ENCODE measurements at regions not wholly inside any gene's neighbourhood (a gene's known extent, or its start where the extent isn't known, plus 50 kb on each side); places are given as distances from the start of the nearest gene placed in this dataset.
"Not testable (repeated sequence)": the region's sequence is repeated elsewhere in the genome, so short reads cannot be mapped to it uniquely, and the experiment has no call there.

DNA sequence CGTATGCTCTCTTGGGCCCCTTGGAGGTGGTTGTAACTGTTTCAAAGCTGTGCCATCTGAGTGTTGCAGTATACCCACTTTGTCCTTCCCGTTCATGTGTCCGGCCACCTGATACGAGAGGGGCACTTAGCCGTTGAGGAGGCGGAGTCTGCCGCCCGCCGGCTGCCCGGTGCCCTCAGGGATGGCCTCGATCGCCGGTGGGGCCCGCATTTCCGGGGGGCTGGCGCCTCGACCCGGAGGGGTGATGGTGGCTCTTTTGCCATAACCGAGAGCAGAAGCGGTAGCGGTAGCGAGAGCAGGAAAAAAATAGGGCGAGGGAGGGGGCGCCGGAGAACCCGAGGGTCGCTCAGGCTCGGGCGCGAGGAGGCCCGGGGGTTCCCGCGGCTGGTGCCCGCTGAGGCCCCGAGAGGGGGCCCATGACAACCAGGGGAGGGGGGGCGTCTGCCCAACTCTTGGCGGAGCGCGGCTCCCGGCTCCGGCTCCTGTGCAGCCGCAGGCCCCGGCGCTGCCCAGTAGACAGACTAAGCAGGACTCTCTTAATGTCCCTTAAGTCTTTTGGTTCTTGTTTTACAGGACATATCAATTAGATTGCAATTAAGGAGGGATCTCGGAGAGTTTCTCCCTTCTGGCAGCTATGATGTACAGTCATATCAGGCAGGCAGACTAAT, 342.7 kb upstream of the SGCG start:
- no peak for DNase-seq (ENCODE audit: low read depth)

DNA sequence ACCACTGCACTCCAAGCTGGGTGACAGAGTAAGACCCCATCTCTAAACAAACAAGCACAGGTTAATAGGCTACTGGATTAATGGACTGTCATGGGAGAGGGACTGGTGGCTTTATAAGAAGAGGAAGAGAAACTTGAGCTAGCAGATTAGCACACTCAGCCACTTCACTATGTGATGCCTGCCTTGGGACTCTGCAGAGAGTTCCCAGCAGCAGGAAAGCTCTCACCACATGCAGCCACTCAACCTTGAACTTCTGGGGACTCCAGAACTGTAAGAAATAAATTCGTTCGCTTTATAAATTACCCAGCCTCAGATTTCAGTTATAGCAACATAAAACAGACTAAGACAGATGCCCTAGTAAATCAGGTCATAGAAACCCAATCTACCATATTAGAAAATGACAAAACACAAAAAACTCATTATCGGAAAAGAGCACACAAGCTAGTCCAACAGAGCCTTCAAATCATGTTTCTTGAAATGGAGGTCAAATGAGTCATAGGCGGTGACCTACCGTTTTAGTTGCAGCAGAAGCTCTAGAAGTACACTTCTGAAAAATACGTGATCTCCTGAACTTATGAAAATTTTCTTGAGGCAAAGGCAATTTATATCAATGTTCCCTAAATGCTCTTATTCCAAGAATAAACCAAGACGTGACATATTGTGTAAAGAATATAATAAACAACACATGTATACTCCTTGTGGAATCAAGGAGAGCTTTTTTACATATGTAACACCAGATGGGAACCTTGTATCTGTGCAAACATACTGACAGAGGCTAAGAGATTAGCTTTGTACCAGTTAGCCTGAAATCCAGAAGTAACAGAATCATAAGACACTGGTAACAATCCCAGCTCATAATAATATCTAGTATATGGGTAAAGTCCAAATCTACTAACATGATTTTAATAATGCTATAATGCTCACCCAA, 340.9 kb upstream of the SGCG start:
- DNase-seq (ENCODE audit: low read depth), result no peak

DNA sequence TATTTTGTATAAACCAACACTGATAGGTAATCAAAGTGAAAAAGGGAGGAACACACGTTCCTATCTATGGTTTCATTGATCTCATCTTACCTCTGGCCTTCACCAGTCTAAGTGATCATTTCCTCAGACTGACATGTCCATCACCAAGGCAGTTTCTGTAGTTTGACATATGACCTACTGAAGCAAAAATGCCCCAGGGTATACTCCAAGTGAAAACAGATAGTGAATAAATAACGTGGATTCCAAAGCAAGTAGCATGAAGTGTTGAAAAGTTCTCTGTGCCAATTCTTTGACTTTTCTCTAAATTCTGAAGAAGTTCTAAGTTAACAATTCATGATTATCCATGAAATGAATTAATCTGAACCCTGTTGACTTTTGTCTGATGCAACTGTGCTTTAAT, 334.2 kb upstream of the SGCG start:
- no peak for DNase-seq (ENCODE audit: low read depth)

DNA sequence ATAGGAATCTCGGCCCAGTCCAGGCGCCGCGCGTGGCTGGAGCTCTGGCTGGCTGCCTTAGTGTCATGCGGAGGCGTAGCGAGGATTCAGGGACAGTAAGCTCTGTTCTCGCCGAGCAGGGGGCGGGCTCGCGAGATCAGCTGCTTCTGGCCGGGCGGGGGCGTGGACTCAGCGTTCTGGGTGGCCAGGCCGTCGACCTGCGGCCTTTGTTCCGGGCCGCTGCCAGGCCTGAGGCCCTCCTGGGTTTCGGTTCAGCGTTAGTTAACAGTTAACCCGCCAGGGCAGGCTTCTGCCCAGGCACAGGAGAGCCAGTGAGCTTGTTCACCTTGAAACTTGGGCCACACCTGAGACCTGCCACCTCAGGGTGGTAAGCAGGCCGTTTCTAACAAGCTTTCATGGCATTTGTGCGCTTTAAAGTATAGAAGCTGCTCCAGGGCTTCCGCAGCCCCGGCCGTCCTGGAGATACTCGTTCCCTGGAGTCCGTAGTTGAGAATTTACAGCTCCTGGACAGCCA, 332.2 kb upstream of the SGCG start:
- no peak for DNase-seq (ENCODE audit: low read depth)

DNA sequence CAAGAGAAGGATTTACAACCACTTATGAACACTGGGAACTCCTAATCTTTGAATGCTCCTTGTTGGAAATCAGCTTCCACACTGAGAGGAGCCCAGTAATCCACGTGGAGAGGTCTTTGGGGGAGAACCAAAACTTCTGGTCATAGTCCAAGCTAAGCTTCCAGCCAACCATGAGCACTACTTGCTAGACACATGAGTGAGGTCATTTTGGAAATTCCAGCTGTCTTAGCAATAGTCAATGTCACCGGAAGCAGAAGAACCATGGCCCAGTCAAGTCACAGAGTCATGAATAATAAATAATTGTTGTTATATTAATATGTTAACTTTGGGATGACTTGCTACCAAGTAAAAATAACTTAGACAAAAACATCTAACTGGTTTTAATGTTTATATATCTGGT, 324.9 kb upstream of the SGCG start:
- DNase-seq (ENCODE audit: low read depth), result no peak

DNA sequence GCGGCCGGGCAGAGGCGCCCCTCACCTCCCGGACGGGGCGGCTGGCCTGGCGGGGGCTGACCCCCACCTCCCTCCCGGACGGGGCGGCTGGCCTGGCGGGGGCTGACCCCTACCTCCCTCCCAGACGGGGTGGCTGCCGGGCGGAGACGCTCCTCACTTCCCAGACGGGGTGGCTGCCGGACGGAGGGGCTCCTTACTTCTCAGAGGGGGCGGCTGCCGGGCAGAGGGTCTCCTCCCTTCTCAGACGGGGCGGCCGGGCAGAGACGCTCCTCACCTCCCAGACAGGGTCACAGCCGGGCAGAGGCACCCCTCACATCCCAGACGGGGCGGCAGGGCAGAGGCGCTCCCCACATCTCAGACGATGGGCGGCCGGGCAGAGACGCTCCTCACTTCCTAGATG, 321.8 kb upstream of the SGCG start:
- not testable (repeated sequence) for DNase-seq (ENCODE audit: low read depth)

DNA sequence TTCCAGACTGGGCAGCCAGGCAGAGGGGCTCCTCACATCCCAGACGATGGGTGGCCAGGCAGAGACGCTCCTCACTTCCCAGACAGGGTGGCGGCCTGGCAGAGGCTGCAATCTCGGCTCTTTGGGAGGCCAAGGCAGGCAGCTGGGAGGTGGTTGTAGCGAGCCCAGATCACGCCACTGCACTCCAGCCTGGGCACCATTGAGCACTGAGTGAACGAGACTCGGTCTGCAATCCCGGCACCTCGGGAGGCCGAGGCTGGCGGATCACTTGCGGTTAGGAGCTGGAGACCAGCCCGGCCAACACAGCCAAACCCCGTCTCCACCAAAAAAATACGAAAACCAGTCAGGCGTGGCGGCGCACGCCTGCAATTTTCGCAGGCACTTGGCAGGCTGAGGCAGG, 321.4 kb upstream of the SGCG start:
- DNase-seq (ENCODE audit: low read depth), result not testable (repeated sequence)

DNA sequence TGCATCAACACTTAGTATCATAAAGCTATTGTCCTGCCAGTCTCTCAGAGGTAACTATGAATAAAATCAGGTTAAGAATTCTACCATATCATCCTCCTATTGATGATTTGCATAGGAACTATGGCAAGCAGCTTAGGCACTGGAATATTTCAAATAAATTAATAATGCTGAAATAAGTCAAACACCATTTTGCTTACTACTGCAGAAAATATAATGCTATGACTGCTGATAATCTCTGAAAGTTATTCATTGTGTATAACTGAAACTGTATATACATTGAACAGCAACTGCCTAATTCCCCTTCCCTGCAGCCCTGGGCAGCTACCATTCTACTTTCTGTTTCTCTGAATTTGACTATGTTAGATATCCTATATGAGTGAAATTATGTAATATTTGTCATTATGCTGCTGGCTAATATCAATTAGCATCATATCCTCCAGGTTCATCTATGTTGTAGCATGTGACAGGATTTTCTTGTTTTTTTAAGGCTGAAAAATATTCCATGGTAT, 318.8 kb upstream of the SGCG start:
- DNase-seq (ENCODE audit: low read depth), result no peak

DNA sequence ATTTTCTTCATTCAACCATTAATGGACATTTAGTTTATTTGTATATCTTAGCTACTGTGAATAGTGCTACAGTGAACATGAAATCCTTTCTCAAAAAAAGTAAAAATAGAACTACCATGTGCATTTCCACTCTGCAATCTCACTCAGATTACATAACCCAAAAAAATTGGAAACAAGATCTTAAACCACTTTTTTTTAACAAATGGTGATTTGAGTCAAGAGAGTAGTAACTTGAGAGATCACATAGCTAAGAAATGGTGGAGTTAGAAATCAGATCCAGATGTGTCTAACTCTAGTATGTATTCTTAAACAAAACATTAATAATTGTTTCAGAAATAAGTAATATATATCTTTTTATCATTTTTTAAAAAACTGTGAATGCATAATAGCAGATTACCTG, 318.3 kb upstream of the SGCG start:
- DNase-seq (ENCODE audit: low read depth), result no peak

DNA sequence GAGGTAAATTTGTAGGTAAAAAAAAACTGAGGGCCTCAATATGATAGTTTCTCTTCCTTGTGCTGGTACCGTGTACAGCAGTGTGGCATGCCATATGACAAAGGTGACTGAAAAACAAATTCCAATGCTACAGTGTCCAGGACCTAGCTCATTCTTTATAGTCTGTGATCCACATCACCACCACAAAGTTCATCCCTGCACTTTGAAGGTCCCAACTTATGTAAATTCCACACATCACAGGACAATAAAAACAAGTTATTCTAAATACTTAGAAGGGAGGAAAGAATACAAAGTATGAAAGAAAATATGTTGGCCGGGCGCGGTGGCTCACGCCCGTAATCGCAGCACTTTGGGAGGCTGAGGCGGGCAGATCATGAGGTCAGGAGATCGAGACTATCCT, 314.6 kb upstream of the SGCG start:
- DNase-seq (ENCODE audit: low read depth), result no peak

DNA sequence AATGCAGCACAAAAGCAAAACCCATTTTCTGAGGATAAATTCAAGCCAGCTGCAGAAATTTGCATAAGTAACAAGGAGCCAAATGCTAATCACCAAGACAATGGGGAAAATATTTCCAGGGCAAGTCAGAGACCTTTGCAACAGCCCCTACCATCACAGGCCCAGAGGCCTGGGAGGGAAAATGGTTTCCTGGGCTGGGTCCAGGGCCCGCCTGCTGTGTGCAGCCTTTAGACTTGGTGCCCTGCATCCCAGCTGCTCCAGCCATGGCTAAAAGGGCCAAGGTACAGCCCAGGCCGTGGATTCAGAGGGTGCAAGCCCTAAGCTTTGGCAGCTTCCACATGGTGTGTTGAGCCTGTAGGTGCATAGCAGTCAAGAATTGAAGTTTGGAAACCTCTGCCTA, 309.5 kb upstream of the SGCG start:
- DNase-seq (ENCODE audit: low read depth), result no peak

DNA sequence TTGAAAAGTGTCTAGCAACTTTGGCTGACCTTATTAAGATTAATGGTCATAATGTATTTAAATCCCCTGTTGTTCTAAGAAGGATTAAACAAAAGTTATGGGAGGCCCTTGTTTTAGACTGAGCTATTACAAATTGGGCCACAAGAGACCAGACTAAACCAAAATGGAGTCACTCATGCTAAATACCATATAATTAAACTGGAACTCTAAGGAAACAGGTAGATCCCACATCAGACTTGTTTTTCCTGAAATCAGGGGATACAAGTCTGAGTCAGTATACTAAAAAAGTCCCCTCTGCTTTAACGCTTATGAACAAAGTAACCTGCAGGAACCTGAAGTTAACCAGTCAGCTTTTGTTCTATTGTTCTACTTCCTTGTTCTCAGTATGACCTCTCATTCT, 305.9 kb upstream of the SGCG start:
- DNase-seq (ENCODE audit: low read depth), result no peak

DNA sequence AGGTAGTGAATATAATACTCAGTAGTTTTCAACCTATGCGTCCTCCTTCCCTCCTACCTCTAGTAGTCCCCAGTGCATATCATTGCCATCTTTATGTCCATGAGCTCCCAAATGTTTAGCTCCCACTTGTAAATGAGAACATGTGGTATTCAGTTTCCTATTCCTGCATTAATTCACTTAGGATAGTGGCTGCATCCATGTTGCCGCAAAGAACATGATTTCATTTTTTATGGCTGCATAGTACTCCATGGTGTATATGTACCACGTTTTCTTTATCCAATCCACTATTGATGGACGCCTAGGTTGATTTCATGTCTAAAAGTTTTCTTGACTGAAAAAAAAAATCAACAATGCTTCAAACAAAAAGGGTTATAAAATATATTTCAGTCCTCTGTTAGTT, 303.4 kb upstream of the SGCG start:
- no peak for DNase-seq (ENCODE audit: low read depth)

DNA sequence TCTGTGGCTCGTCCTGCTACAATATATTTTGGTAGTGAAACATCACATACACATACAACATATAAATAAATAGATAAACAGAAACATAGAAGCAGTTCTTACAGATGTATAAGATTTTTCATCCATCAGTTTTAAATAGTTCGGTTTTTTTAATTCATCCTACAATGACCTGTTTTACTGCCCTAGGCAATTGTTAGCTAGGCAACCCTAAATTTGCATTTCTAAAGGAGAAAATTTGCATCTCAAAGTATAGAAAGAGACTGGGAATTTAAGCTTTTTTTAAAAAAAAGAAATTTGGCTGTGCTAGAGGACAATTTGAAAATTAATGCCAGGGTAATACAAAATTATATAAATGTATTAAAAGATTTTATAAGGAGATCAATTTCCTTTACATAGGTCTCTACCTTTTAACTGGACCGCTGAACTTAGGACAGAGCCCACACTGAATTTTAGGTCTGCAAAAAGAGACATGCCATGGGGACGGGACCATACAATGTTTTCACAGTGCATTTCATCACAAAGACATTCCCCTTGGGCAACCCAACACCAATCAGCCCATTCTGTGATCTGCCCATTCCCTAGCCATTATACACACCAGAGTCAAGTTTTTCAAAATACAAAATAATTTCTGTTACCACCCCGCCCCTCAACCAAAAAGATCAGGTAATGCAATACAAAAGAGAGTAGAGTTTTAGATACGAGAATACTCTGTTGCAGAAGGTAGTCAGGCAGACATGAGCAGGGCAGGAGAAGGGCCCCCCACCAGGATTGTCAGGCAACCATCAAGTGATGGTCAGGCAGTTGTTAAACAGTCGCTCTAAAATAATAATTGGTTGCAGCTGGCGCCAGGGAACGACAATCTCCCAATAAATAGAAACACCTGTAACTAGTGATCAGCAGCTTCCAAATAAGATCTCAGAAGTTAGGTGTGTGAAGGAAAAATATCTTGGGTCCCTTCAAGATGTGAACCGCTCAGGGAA, 299.7 kb upstream of the SGCG start:
- DNase-seq (ENCODE audit: low read depth), result no peak

DNA sequence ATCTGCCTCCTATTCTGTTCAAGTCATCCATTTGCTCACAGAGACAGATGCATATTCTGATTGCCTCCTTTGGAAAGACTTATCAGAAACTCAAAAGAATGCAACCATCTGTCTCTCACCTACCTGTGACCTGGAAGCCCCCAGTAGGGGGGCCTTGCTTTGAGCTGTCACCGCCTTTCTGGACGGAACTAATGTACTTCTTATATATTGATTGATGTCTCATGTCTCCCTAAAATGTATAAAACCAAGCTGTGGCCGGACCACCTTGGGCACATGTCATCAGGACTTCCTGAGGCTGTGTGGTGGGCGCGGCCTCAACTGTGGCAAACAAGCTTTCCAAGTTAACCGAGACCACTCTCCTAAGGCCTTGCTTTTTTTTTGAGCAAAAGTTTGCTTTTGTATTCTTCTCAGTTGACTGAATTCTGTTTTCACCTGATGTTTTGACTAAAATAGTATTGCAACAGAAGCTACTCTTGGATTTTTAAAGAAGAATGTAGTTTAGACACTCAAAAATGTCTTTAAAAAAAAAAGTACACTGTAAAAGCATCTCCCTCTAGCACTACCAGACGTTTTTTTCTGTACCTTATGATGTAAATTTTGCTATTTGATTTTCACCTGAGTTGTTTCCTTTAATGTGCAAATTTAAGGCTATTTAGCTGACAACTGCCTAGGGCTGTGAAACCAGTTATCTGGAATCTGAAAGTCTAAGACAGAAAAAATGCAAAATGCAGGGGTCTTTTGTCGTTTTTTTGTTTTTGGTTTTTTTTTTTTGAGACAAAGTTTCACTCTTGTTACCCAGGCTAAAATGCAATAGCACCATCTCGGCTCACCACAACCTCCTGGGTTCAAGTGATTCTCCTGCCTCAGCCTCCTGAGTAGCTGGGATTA, 298.8 kb upstream of the SGCG start:
- not testable (repeated sequence) for DNase-seq (ENCODE audit: low read depth)

DNA sequence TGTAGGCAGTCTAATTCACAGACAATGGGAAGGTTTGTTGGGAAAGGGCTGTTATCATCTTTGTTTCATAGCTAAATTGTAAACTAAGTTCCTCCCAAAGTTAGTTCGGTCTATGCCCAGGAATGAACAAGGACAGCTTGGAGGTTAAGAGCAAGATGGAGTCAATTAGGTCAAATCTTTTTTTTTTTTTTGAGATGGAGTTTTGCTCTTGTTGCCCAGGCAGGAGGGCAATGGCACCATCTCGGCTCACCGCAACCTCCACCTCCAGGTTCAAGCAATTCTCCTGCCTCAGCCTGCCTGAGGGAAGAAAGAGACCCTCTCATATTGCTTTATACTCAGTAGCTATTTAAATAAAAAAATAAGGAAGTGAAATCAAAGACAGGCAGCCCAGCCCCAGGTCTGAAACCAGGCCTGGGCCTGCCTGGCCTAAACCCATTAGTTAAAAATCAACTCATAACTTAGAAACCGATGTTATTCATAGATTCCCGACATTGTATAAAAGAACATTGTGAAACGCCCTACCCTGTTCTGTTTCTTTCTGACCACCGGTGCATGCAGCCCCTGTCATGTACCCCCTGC, 297.4 kb upstream of the SGCG start:
- DNase-seq (ENCODE audit: low read depth), result no peak

DNA sequence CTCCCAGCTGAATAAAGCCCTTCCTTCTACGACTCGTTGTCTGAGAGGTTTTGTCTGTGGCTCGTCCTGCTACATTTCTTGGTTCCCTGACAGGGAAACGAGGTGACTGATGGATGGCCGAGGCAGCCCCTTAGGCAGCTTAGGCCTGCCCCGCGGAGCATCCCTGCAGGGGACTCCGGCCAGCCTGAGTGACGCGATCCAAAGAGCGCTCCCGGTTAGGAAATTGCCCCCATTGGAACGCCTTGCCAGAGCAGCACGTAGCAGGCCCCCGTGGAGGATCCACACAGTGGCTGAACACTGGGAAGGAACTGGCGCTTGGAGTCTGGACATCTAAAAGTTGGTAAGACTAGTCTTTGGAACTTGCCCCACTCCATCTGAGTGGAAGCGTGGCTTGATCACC, 296.8 kb upstream of the SGCG start:
- DNase-seq (ENCODE audit: low read depth), result no peak

DNA sequence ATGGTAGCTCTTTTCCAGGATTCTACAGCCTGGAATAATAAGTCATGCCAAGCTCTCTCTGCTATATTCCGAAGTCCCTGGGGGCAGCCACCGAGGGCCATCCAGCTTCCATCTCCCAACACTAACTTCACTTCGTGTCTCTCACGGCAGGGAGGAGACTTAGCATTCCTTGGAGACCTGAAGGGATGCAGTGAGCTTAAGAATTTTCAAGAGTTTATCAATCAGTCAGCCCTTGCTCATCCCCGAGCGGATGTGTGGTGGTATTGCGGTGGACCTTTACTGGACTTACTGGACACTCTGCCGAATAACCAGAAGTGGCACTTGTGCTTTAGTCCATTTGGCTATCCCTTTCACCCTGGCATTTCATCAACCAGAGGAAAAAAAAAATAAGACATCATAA, 294.7 kb upstream of the SGCG start:
- not testable (repeated sequence) for DNase-seq (ENCODE audit: low read depth)

DNA sequence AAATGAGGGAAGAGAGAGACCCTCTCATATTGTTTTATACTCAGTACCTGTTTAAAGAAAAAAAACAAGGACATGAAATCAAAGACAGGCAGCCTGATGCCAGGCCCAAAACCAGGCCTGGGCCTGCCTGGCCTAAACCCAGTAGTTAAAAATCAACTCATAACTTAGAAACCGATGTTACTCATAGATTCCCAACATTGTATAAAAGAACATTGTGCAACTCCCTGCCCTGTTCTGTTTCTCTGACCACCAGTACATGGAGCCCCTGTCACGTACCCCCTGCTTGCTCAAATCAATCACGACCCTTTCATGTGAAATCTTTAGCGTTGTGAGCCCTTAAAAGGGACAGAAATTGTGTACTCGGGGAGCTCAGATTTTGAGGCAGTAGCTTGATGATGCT, 291.4 kb upstream of the SGCG start:
- not testable (repeated sequence) for DNase-seq (ENCODE audit: low read depth)

DNA sequence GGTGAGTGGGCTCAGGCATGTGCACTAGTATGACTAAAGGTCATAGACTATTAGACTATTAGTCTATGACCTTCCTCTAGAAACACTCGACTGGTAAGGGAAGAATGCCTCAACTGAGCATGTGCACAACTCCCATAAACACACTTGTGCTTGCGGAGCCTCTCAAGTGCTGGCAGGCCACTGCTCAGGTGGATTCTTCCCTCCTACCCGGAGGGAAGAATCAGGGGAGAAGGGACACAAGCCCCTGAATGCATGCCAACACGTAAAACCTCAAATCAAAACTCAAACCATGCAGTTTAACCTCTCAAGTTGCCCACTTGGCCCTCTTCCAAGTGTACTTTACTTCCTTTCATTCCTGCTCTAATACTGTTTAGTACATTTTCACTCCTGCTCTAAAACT, 287.6 kb upstream of the SGCG start:
- DNase-seq (ENCODE audit: low read depth), result no peak

DNA sequence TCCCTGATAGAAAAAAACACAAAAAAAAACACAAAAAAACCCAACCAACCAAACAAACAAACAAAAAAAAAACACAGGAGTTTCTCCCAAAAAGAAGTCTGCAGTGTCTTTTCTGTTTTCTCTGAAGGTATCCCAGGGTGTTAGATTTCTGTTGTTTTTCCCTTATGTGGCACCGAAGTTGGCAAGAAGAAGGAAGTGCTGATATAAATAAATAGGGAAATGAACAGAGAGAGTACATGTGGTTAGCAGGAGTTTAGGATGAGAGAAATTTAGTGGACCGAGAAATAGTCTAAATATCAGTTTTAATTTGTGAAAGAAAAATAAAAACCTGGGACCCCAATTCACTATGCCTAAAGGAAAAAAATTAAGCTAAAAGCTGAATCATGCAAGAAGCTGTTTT, 287.0 kb upstream of the SGCG start:
- DNase-seq (ENCODE audit: low read depth), result no peak

All from GM04504 (cell line).